GM21515 (cell line): ENCODE measurements at regions not wholly inside any gene's neighbourhood (a gene's known extent, or its start where the extent isn't known, plus 50 kb on each side); places are given as distances from the start of the nearest gene placed in this dataset.

ENCODE experiments used
- ATAC-seq: cut with Tn5 transposase; IDR thresholded peaks from one replicate; pipeline ENCODE4 v1.9.1; 2021; ENCODE audit not compliant: unreplicated experiment

DNA sequence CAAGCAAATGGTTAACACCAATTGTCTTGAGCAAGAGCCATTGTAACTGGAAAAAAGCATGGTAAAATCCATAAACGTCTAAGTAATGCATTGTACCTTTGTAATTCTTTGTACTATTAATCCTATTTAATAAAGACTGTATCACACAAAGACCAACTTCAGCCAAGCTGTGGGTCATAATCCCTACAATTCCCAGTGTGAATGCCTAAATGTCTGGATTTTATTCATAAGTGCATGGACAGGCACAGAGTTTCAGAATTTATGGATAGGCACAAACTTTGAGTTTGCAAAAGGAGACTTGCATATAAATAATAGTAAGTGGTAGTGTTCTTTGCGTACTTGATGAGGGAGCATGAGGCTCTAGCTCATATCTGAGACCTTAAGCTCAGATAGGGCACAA, 1280.2 kb upstream of the WWC1 start:
- no peak for ATAC-seq

DNA sequence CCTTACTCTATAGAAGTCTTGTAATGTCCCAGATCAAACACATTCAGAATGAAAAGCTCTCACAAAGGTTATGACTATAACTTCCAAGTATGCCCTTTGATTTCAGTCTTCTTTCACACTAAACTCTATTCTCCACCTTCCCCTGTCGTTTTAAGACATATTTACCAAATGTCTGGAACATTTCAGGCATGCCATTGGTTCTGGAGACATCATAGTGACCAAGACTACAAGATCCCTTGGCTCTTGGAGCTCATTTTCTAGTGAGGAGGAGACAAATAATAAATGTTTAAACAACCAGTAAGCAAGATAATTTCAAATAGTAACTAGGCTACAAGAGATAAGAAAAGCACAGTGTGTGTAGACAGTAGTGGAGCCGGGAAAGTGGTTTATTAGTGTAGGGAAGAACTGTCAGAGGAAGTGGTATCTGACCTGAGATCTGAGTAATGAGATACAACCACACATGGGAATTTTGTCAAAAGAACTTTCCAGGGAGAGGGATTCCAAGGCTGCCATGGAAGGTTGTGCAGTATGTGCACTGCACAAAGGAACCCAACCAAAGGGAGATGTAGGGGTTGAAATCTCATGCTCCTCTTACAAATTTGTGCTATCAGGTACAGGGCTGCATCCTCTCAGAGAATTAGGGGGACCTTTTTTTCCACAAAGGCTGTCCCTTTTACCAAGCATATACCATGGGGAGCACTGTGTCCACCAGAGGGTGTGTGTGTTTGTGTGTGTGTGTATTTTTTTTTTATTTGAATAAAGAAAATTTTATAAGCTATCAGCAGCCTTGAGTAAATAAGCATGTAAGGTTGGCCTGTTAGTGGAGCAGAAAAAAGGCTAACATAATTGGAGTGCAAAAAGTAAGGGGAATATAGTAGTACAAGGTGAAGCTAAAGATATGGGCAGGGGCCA, 1279.1 kb upstream of the WWC1 start:
- no peak for ATAC-seq

- ATAC-seq, result no peak
These were observed 1276.9 kb upstream of the WWC1 start for GRCh38 chr5:167014401-167015056.

GRCh38 chr5:167020418-167020817, 1271.0 kb upstream of the WWC1 start:
- ATAC-seq, result no peak

DNA sequence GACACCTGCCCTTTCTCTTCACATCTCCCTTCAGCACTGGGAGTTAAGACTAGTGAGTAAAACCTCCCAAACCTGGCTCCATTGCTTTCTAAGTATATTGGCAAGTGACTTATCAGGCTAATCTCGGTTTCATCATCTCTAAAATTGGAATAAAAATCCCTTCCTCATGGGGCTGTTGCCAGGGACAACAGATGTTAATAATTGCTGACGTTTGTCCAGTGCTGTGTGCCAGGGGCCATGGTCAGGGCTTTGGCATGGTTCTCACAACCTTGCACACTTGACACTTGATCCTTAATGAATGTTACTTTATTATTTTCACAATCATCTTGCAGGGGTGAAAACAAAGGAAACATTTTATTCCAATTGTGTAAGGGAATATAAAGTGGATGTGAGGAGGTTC, 1262.0 kb upstream of the WWC1 start:
- no peak for ATAC-seq

- no peak for ATAC-seq
These were observed 1260.8 kb upstream of the WWC1 start for GRCh38 chr5:167030500-167031120.

GRCh38 chr5:167036585-167036984, 1254.9 kb upstream of the WWC1 start:
- ATAC-seq, result no peak

DNA sequence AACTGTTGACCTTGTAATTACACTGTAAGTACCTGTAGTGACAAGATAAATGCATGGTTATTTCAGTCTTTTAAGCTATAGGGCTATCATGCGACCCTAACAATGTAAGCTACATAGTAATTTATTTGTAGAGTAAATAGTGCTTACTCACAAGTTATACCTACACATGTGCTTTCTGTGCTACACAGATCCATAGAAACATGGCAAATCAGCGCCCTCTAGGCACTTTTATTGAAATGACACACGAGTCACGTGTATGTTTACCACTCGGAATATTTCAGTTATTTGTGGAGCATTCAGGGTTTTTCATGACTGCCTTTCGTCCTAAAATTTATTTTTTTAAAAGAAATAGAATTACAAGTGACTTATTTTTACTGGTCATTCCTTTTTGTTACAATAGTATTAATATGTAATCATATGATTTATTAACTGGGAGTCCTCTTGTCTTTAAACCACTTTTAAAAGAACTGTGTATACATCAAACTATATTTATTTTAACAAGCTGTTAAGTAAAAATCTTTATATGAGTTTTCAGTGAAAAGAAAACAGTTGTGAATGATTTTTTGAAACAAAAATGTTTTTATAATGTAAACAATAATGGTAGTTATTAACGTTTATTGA, 1242.3 kb upstream of the WWC1 start:
- ATAC-seq, result no peak

- ATAC-seq, result no peak
These were observed 1241.5 kb upstream of the WWC1 start for GRCh38 chr5:167049771-167050567.

DNA sequence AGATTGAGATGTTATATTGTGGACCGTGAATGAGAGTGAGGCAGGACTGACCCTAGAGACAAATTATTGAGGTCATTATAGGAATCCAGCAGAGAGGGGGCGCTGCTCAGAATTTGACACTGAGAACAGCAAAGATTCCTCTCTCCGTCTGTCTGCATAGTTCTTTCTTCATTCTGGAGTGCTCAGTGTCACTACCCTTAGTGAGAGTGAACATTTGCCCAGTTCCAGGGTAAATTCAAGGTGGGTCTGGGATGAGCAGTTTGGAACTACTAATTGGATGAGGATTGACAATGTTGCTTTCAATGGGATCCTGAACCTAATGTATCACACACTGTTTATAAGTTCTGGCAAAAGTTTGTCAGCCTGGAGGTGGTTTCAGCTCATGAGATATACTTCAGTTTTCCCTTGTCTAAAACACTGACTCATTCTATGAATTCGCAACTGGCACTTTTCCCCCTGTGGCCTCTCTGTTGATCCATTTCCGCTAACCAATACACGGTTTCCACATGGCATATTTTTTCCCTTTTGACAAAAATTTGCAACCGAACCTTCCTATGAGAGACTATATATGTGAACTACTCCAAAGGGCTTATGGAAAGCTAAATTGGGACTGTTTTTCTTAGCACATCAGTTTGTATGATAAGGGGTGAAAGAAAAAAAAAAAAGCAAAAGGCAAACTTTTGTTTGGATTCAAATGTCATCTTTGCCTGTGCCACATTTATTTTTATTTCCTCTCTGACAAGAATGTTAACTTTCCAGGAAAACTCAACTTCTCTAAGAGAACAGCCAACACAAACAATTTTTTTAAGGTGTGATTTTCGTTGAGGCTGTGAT, 1240.7 kb upstream of the WWC1 start:
- no peak for ATAC-seq

GRCh38 chr5:167051402-167051768, 1240.1 kb upstream of the WWC1 start:
- no peak for ATAC-seq

- no peak for ATAC-seq
These were observed 1238.7 kb upstream of the WWC1 start for GRCh38 chr5:167052791-167053190.

- no peak for ATAC-seq
These were observed 1233.8 kb upstream of the WWC1 start for GRCh38 chr5:167057665-167058064.

DNA sequence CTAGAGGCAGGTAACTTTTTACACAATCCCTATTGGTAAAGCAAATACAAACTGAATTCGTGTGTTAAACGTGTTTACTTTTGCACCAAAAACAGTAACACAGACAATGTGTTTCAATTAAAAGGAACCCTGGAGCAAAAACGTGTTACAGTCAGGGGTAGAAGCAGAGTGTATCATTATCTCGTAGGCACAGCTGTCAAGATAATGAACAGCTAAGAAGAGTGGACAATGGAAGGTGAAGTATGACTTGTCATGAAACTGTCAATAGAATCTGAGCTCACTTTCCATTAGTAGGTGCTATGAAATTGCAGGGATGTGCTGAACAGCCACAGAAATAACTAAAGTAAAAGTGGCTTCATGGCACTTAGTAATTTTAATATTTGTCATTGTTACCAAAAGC, 1229.8 kb upstream of the WWC1 start:
- no peak for ATAC-seq

DNA sequence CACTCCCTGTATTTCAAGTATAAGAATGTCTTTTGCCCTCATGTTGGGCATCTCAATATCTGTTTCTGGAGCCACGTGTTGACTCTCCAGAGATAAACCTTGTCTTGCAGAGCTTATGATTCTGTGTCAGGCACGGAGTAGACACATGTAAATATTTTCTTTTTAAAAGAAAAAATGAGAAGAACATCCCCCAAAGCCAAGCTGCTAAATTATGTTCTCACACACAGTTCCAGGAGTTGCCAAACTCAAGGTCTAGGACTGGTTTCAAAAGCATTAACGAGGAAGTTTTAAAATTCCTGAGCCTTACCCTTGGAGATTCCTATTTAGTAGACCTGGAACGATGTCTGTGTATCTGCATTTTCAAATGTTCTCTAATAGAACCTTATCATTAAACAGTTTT, 1228.3 kb upstream of the WWC1 start:
- ATAC-seq, result no peak

DNA sequence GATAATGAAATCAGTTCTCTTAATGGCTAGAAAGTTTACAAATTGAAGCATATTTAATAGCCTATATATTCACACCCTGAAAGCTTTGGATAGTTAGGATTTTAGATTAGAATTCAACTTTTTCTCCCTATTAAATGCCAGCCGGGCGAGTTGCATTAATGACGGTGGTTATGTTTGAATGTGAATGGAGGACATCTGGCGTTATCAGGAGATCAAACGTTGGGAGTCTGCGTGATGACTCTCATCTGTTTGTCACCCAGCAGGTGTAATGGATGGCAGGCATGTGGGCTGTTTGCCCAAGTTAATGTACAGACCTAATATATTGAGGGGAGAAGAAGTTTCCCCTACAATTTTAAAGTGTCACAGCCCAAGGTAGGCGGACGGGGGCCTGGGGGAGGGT, 1227.7 kb upstream of the WWC1 start:
- ATAC-seq, result no peak

- ATAC-seq, result no peak
These were observed 1227.2 kb upstream of the WWC1 start for GRCh38 chr5:167064198-167064776.

GRCh38 chr5:167065794-167066193, 1225.7 kb upstream of the WWC1 start:
- no peak for ATAC-seq

- no peak for ATAC-seq
These were observed 1219.3 kb upstream of the WWC1 start for GRCh38 chr5:167071981-167072610.
